ENCODE measurements at regions not wholly inside any gene's neighbourhood (a gene's known extent, or its start where the extent isn't known, plus 50 kb on each side); places are given as distances from the start of the nearest gene placed in this dataset.

DNA sequence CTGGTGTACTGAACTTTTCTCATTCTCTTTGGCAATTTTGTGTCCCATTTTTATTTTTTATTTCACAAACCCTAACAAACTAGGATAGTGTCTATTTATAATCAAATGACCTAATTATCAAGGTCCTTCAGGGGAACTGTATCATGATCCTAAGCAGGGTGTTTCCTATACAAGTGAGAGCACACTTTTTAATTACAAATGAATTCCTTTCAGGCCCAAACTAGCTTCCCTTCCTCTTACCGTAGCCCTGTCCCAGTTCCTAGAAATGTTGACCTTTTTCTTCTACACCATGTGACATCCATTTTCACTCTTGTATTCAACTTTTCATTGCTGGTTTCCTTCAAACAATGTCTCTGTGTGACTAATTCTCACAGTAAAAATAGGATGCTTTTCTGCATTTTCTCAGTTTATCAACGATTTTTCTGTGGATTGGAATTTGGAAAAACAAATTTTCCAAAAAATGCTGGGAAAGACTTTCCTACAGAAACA is 411.4 kb downstream of the CCDC91 start:
- DNase-seq (ENCODE audit: low read depth in 2 of 2), result no peak

DNA sequence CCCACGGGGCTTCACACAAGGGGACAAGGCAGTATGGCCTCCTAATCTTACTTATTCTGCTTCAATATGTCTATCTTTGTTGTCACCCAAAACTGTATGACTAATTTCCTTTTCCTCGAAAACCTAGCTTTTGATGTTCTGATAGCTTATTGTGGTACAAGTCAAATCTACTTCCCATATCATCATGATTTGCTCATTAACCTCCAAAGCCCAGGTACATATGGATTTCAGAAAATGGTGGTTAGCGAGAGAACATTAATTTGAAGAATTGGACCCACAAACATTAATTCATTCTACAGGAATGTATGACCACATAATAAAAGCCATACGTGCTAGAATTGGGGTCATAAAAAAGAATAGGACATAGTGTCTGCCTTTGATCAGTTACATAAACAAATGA is 412.5 kb downstream of the CCDC91 start:
- no peak for DNase-seq (ENCODE audit: low read depth in 2 of 2)

DNA sequence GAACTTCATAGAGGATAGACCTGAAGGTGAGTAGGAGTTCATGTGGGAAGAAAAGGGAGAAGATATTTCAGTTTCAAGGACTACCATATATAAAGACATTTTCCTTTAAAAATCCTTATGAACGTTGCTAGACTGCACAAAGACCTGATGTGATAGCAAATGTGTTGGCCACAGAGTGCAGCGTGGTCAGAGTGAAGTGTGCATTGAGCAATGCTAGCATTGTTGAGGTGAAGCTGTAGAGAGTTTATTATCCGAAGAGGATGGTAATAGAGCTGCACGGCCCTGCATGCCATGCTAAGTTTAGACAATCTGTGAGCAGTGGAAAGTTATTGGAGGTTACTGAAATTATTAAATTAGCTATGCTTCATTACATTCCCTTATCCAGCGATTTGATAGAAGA is 413.0 kb downstream of the CCDC91 start:
- DNase-seq (ENCODE audit: low read depth in 2 of 2), result no peak

DNA sequence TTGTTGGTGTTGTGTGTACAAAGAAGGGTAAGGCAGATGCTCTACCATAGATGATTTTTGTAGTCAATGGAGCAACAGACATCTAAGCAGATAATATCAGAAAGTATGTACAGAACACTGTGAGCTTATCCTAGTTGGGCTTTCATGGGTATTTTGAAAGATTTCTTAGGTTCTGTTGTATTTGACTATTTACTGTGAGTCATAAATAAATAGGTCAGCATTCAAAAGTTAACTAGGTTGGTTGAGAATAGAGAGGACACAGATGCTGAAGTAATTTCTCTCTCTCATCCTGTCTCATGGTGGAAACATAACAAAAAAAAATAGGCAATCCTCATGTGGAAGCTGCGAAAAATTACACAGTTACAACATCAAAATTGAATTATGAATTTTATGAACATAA is 413.5 kb downstream of the CCDC91 start:
- no peak for DNase-seq (ENCODE audit: low read depth in 2 of 2)

DNA sequence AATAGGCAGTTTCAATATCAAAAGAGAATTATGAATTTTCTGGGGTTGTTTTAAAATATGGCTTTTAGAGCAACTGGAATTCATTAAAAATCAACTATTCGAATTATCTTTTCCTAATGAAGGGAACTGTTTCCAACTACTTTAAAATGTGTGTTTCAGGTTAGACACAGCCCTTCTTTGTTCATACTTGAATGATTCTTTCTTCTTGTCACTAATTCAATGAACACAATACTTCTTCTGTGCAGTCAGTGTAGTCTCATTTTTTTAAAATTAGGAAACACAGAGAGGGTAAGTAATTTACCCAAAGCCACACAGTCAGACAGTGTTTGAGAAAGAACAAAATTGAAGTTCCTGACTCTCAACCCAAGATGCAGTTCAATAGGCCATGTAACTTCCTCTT is 414.0 kb downstream of the CCDC91 start:
- no peak for DNase-seq (ENCODE audit: low read depth in 2 of 2)

DNA sequence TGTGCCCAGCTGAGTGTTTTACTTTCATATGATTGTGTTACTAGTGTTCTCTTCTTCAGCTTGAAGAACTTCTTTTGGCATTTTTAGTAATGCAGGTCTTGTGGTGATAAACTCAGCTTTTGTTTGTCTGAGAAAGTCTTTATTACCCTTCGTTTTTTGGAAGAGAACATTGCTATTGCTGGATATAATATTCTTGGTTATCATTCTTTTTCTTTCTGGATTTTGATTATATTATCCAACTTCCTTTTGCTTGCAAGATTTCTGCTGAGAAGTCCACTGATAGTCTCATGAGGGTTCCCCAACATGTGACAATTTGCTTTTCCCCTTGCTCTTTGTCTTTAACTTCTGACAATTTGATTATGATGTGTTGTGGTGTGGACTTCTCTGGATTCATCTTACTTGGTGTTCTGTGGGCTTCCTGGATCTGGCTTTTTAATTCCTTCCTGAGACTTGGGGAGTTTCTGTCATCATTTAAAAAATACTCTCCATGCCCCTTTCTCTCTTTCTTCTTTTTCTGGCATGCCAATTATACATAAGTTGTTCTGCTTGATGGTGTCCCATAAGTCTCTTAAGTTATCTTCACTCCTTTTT is 416.8 kb downstream of the CCDC91 start:
- DNase-seq (ENCODE audit: low read depth in 2 of 2), result no peak

DNA sequence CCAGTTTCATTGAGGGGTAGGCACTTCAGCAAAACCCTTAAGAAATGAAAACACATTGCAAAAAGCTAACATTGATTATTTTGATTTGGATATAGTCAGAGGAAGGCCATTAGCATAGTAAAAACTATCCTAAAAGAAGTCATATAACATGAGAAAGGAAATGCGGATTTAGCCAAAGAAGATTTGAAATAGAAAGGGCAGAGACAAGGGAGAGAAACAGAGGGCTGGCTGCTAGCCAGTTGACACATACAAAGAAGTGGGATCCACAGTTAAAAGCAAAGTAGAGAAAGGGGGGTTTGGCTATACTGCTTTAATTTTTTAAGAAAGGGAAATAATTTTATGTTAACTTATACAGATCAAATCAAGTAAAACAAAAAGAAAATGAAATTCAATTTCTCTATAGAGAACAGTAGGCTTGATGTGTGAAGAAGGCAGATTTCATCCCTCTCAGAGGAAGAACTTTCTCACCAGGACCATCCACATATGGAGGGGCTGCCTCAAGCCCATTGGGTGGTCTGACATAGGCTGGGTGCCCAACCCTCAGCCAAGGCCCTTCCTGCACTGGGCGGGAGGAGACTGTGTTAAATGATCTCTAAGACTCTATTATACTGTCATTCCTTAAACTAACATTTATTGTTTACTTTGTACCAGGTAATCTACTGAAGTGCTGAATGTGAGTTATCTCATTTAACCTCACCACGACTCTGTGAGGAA is 420.3 kb downstream of the CCDC91 start:
- no peak for DNase-seq (ENCODE audit: low read depth in 2 of 2)

DNA sequence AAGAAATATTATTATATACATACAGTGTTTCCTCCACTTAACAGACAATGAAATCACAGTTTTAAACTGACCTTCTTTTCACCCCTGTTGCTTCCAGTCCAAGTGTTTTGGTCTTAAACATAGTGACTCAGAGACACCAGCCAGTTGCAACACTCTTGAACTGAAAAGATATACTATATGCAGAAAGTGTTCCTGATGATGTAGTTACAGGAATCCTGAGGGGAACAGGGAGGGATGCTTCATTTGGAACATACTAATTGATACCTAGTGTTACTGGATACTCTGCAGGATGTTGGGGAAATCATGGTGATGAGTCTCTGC is 420.8 kb downstream of the CCDC91 start:
- no peak for DNase-seq (ENCODE audit: low read depth in 2 of 2)

DNA sequence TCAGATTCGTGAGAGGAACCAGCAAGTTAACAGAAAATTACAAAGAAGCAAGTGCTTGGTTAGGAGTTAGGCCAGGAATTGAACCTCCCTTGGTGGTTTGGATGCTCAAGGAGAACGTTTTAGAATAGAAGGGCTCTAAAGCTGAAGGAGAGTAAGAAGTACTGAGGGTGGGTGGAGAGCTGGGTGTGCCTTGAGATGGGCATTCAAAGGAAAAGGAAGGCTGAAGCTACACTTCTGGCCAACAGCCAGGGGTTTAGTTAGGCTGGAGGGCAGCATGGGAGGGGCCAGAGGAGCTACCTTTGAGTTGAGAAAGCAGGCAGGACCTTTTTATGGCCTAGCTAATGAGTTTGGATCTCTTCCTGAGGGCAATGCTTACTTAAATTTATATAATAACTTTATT is 421.2 kb downstream of the CCDC91 start:
- no peak for DNase-seq (ENCODE audit: low read depth in 2 of 2)

DNA sequence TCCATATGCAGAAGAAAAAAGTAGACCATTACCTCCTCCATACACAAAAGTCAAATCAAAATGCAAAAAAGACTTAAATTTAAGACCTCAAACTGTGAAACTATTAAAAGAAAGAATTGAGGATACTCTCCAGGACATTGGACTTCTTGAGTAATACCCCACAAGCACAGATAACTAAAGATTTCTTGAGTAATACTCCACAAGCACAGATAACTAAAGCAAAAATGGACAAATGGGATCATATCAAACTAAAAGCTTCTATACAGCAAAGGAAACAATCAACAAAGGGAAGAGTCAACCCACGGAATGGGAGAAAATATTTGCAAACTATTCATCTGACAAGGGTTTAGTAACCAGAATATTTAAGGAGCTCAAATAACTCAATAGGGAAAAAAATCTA is 427.9 kb downstream of the CCDC91 start:
- DNase-seq (ENCODE audit: low read depth in 2 of 2), result no peak

DNA sequence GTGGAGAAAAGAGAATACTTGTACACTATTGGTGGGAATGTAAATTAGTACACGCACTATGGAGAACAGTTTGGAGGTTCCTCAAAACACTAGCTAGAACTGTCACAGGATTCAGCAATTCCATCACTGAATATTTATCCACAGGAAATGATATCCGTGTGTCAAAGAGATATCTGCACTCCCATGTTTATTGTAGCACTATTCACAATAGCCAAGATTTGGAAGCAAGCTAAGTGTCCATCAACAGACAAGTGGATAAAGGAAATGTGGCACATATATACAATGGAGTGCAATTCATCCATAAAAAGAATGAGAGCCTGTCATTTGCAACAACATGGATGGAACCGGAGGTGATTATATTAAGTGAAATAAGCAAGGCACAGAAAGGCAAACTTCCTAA is 428.5 kb downstream of the CCDC91 start:
- DNase-seq (ENCODE audit: low read depth in 2 of 2), result no peak

DNA sequence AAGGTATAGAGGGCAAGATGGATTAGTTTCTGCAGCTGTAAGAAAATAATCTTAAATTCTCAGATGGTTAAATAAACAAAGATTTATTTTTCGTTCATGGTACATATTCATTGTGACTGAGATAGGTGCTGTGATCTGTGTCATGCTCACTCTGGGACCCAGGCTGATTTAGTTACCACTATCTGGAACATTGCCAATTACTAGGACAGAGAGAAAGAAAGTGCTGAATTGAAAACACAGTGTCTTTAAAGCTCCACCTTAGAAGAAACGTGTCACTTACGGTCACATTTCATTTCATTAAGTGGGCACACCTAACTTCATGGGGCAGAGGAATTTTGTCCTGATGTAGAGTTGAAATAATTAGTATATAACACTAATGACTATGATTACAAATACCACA is 430.0 kb downstream of the CCDC91 start:
- no peak for DNase-seq (ENCODE audit: low read depth in 2 of 2)

DNA sequence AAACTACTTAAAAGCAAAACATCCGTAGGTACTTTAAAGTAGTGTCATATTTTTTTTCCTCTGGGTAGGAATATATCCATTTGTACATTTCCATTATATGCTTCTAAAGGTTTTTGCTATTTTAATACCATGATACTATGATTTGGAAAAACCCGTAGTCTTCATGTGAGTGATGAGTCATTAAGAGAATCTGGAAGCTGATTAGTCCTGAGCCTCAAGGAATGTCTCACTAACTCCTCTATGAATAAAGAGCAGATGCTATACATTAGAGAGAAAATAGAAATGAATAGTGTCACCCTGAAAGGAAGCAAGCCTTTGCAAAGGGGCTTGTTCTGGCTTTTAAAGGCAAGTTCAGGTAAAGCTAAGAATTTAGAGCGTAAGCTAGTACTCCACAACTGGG is 432.1 kb downstream of the CCDC91 start:
- DNase-seq (ENCODE audit: low read depth in 2 of 2), result no peak

DNA sequence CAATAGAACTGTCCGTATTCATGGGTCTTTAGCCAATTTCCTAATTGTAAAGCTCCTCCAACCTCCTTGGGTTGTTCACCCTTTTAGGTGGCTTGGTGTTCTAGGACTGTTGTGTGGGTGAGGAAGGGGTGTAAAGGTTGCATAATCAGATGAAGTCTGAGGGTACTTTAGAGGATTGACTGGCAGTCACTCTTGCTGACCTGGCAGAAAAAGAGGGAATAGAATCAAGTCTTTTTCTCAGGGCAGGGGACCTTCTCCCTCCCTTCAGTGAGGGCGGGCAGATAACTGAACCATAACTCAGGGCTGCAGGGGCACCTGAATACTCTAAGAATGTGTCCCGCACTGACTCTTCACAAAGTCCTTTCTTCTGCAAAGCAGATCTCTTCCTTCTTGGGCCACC is 436.2 kb downstream of the CCDC91 start:
- no peak for DNase-seq (ENCODE audit: low read depth in 2 of 2)

DNA sequence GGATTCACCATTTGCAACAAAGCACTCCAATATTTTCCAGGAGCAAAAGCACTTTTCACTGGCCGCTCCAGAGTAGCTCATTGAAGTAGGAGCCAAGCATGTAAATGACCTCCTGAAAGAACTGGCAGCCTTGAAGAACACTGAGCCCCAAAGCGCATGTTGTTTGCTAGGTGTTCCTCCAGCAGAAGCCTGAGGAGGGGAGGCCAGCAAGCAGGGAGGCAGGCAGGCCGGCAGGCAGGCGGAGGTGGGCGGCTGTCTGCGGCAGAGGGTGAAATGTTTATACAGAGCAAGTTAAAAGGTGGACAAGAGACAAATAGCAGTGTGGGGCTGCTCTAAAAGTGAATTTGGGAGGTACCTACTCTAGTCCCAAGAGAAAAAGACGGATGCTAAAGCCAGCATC is 439.4 kb downstream of the CCDC91 start:
- DNase-seq (ENCODE audit: low read depth in 2 of 2), result no peak

DNA sequence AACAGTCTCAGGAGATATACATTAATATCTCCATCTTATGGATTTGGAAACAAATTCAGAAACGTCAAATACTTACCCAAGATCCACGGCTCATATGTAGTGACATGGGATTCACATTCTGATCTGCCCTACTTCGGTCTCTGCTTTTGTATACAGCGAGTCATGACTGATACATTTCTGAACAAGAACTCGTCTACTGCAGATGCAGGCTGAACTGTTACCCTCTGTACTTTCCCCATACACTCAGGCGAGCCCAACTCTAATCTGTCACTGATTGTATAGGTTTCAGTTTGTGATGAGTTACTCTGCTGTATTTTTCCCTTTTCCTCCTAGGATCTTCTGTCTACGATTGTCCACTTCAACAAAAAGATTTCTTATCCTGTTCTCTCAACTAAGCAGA is 441.6 kb downstream of the CCDC91 start:
- DNase-seq (ENCODE audit: low read depth in 2 of 2), result no peak

DNA sequence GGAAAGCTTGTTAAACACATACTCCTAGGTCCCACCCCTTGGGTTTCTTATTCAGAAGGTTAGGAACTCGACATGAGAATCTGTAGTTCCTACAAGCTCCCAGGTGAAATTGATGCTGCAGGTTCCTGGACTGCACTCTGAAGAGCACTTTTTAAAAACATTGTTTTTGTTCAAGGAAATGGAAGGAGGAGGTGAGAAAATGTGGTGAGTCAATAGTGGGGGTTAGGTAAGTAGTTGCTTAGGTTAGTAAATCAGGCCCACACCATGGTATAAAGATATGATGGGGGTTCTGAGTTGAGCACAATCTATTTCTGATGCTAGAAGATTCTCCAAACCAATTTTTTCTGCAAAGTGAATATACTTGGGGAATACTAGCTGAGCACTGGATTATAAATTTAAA is 450.3 kb downstream of the CCDC91 start:
- DNase-seq (ENCODE audit: low read depth in 2 of 2), result no peak

DNA sequence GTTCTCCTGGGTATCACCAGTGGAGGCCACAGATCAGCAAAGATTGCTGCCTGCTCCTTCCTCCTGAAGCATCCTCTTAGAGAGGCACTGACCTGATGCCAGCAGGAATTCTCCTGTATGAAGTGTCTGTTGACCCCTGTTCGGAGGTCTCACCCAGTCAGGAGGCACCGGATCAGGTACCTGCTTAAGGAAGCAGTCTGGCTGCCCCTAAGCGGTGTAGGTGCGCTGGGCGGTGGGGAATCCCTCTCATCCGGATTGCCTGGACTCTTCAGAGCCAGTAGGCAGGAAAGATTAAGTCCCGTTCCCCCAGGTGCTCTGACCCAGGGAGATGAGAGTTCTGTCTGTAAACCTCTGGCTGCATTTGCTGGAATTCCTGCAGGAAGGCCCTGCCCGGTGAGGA is 455.2 kb downstream of the CCDC91 start:
- no peak for DNase-seq (ENCODE audit: low read depth in 2 of 2)

DNA sequence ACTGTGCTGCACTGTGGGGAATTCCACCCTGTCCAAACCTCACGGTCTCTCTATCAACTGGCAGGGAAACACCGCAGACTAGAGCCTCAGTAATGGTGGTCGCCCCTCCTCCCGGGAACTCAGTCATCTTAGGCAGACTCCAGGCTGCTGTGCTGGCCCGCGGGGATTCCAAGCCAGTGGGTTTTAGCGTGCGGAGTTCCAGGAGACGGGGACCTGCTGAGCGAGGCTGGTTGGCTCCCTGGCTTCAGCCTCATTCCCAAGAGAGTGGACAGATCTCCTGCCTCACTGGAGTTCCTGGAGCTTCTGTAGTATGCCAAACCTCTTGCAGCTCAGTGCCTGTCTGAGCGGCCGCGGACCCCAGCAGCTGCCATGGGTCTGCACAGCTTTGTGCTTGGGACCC is 455.6 kb downstream of the CCDC91 start:
- DNase-seq (ENCODE audit: low read depth in 2 of 2), result no peak

DNA sequence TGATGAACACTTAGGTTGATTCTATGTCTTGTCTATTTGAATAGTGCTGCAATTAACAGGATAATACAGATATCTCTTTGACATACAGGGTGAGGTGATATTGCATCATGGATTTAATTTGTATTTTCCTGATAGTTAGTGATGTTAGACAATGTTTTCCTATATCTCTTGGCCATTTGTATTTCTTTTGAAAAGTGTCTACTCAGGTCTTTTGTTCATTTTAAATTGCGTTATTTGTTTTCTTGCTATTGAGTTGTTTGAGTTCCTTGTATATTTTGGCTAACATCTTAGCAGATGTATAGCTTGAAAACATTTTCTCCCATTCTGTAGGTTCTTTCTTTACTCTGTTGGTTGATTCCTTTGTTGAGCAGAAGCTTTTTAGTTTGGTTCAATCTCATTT is 460.6 kb downstream of the CCDC91 start:
- DNase-seq (ENCODE audit: low read depth in 2 of 2), result no peak

DNA sequence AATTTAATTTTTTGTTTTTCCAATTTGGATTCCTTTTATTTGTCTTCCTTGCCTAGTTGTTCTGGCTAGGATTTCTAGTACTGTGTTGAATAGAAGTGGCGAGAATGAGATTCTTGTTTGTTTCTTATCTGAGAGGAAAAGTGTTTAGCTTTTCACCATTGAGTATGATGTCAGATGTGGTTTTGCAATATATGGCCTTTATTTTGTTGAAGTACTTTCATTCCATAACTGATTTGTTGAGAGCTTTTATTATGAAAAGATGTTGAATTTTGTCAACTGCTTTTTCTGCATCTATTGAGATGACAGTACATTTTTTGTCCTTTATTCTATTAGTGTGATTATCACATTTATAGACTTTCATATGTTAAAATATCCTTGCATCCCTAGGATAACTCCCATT is 462.0 kb downstream of the CCDC91 start:
- DNase-seq (ENCODE audit: low read depth in 2 of 2), result no peak

DNA sequence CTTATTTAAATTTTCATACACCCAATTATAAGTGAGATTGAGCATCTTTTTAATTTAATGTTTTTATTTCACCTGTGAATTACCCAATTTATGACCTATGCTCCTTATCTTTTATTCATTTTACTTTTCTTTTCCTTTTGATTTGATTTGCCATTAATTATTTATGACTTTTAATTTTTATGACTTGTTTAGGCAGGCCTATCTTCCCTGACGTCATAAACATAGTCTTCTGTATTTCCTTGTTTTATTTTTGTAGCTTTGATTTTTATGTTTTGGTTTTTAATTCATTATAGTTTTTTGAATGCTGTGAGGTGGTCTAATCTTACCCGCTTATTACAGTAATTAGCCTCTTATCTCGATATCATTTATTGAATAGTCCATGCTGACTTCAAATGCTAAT is 467.1 kb upstream of the FAR2 start:
- DNase-seq (ENCODE audit: low read depth in 2 of 2), result no peak

DNA sequence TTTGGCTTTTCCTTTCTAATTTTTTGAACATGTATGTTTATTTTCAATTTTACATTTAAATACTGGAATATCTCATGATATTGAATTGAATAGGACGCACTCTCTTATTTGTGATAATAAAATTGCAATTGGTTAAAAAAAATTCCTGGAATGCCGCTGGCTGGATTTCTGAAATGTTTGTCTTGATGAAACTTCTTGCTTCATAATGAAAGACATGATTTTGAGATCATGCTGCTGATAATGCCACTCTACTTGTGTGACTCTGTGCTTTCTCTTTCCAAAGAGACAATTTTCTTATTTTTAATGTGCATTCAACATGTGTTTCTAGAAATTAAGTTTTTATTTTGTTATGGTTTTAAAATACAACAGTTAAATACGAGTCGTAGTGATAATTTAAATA is 465.7 kb upstream of the FAR2 start:
- no peak for DNase-seq (ENCODE audit: low read depth in 2 of 2)
